Mesendoderm (in vitro differentiated cells): ENCODE measurements at regions not wholly inside any gene's neighbourhood (a gene's known extent, or its start where the extent isn't known, plus 50 kb on each side); places are given as distances from the start of the nearest gene placed in this dataset.
"Not testable (repeated sequence)": the region's sequence is repeated elsewhere in the genome, so short reads cannot be mapped to it uniquely, and the experiment has no call there.

Source experiments
- DNase-seq: peaks from one replicate; pipeline ENCODE4 v3.0.0; 2013
- H2AK5ac ChIP-seq: 2 replicates; pipeline ENCODE4 v1.6.1; 2013; ENCODE audit warnings: low read length, inconsistent platforms
- H2BK120ac ChIP-seq: 2 replicates; pipeline ENCODE4 v1.6.1; 2013; ENCODE audit warnings: low read depth, mild to moderate bottlenecking, low read length, moderate library complexity, mixed read lengths
- H2BK15ac ChIP-seq: replicated peaks from 2 replicates; pipeline ENCODE4 v1.6.1; 2013; ENCODE audit warnings: low read depth, mild to moderate bottlenecking, moderate library complexity
- H2BK5ac ChIP-seq: 2 replicates; pipeline ENCODE4 v1.6.1; 2013; ENCODE audit warnings: low read length, inconsistent platforms
- H3K18ac ChIP-seq: 2 replicates; pipeline ENCODE4 v1.6.1; 2013; ENCODE audit warnings: mild to moderate bottlenecking, low read length, mixed read lengths
- H3K23ac ChIP-seq: one replicate; pipeline ENCODE4 v1.6.1; 2013; ENCODE audit warnings: low read length
- H3K27ac ChIP-seq: 2 replicates; pipeline ENCODE4 v1.5.1; 2013; ENCODE audit warnings: low read depth, mild to moderate bottlenecking, inconsistent platforms, low read length, moderate library complexity
- H3K27me3 ChIP-seq: 2 replicates; pipeline ENCODE4 v1.6.1; 2013; ENCODE audit warnings: low read length, control low read depth, mild to moderate bottlenecking, inconsistent platforms; ENCODE audit not compliant: insufficient read depth, poor library complexity
- H3K36me3 ChIP-seq: 2 replicates; pipeline ENCODE4 v1.6.1; 2013; ENCODE audit warnings: low read length, inconsistent platforms; ENCODE audit not compliant: control insufficient read depth, insufficient read depth
- H3K4ac ChIP-seq: one replicate; pipeline ENCODE4 v1.6.1; 2013; ENCODE audit warnings: low read depth, mild to moderate bottlenecking, low read length, moderate library complexity
- H3K4me1 ChIP-seq: 2 replicates; pipeline ENCODE4 v1.6.1; 2013; ENCODE audit warnings: low read depth, low read length, inconsistent platforms; ENCODE audit not compliant: control insufficient read depth
- H3K4me2 ChIP-seq: 2 replicates; pipeline ENCODE4 v1.6.1; 2013; ENCODE audit warnings: low read length
- H3K4me3 ChIP-seq: 2 replicates; pipeline ENCODE4 v1.5.1; 2013; ENCODE audit warnings: mild to moderate bottlenecking, low read length
- H3K56ac ChIP-seq: one replicate; pipeline ENCODE4 v1.6.1; 2013; ENCODE audit warnings: low read length
- H3K79me1 ChIP-seq: 2 replicates; pipeline ENCODE4 v1.6.1; 2013; ENCODE audit warnings: low read length, inconsistent platforms
- H3K79me2 ChIP-seq: 2 replicates; pipeline ENCODE4 v1.6.1; 2013; ENCODE audit warnings: mild to moderate bottlenecking, low read length; ENCODE audit not compliant: control insufficient read depth, insufficient read depth
- H3K9ac ChIP-seq: 2 replicates; pipeline ENCODE4 v1.6.1; 2013; ENCODE audit warnings: low read length, inconsistent platforms
- H4K5ac ChIP-seq: one replicate; pipeline ENCODE4 v1.6.1; 2013; ENCODE audit warnings: low read length
- H4K8ac ChIP-seq: one replicate; pipeline ENCODE4 v1.6.1; 2013; ENCODE audit warnings: low read depth, mild to moderate bottlenecking, control low read depth, low read length, moderate library complexity
- WGBS: extraction: QIAGEN DNeasy Blood & Tissue Kit; methylation state at CpG from one replicate; pipeline ENCODE4 v1.1.7; 2013; ENCODE audit warnings: low lambda C conversion rate, missing lambda C conversion rate; ENCODE audit not compliant: insufficient coverage; ENCODE audit errors: extremely low coverage; 5-methylcytosine and 5-hydroxymethylcytosine counted together
- small RNA-seq: library from polyadenylated mRNA; stranded (forward); fragments of <200 nt; extraction: miRNeasy Mini kit (QIAGEN cat#:217004); gene quantifications from one replicate; pipeline ENCODE3, GENCODE V24; 2013; ENCODE audit not compliant: insufficient read depth

DNA sequence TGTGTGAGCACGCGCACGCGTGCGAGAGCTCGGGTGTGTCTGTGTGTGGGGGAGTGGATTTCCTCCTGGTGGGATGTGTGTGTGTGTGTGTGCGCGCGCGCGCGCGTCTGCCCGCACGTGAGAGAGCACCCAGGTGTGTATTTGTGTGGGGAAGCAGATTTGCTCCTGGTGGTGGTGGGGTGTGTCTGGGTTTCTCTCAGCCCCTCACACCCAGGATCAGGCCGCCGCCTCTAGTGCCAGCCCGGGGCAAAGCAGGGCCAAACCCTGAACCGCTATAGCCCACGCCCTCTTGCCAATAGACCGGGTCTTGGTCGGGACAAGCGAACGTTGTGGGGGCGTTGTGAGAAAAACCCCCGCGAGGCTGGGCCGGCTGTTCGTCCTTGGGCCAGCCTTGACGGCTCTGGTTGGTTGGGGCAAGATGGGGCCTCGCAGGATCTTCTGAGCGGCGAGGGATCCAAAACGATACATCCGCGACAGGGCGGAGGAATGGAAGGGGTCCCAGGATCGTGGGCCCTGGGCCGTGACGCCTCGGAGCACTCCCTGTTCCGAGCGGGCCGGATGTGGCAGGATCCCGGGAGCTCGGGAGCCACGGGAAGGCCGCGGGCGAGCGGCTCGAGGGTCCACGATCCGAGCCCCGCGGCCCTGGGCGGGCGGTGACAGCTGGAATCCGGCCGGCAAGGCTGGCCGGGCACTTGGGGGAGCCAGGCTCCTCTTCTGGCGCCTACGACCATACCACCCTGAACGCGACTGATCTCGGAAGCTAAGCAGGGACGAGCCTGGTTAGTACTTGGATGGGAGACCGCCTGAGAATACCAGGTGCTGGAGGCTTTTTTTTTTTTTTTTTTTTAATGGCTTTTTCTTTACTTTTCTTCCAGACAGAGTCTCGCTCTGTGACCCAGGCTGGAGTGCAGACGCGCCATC lies 68.2 kb downstream of the RNF187 start:
- H3K4ac ChIP-seq, result no peak overlapping the region
- WGBS, result no CpG with 5 or more reads among the region's 71 CpGs
- no peak overlapping the region for H2BK5ac ChIP-seq
- H3K23ac ChIP-seq, result no peak overlapping the region
- H3K27ac ChIP-seq, result no peak overlapping the region
- H4K5ac ChIP-seq, result no peak overlapping the region
- no peak overlapping the region for H3K9ac ChIP-seq
- H3K4me2 ChIP-seq, result no peak overlapping the region
- no peak overlapping the region for H3K4me3 ChIP-seq
- H2BK15ac ChIP-seq, result no peak overlapping the region
- H2BK120ac ChIP-seq, result no peak overlapping the region
- DNase-seq, result peak; percentile 11
- no peak overlapping the region for H4K8ac ChIP-seq
- H3K36me3 ChIP-seq, result no peaks in the 10 kb centered on the region
- no peak overlapping the region for H2AK5ac ChIP-seq
- H3K4me1 ChIP-seq, result no peaks in the 10 kb centered on the region
- no peaks in the 10 kb centered on the region for H3K79me2 ChIP-seq
- no peaks in the 10 kb centered on the region for H3K79me1 ChIP-seq
- no peak overlapping the region for H3K18ac ChIP-seq
- no peak overlapping the region for H3K56ac ChIP-seq
- H3K27me3 ChIP-seq, result no peaks in the 10 kb centered on the region

- not testable (repeated sequence) for H2BK5ac ChIP-seq, H3K27ac ChIP-seq, H3K18ac ChIP-seq, H3K4ac ChIP-seq, H3K9ac ChIP-seq, H3K23ac ChIP-seq, H4K5ac ChIP-seq, H4K8ac ChIP-seq, H2BK120ac ChIP-seq, DNase-seq, H3K79me1 ChIP-seq, H3K27me3 ChIP-seq, H3K4me1 ChIP-seq, H3K36me3 ChIP-seq, H3K79me2 ChIP-seq, H2BK15ac ChIP-seq, H3K4me3 ChIP-seq, H3K4me2 ChIP-seq, H3K56ac ChIP-seq, H2AK5ac ChIP-seq
- no CpG with 5 or more reads among the region's 66 CpGs for WGBS
These were observed 69.7 kb downstream of the RNF187 start for GRCh38 chr1:228556634-228557430.

Small RNAs in the stretch of these regions (small RNA-seq; reads per million reads assigned to genes)
- 4.7 reads per million, percentile 68 among the genes with 10 or more reads in this experiment for gene RNA5SP19
